BJ (cell line): ENCODE measurements at regions not wholly inside any gene's neighbourhood (a gene's known extent, or its start where the extent isn't known, plus 50 kb on each side); places are given as distances from the start of the nearest gene placed in this dataset.

Experiments used
- CTCF ChIA-PET: fragments of 350-600 bp; formaldehyde crosslinking; extraction: SDS; loops from one replicate; lab custom pipeline; 2021; ENCODE audit warnings: antibody characterized with exemption, inconsistent platforms; lab: Yijun Ruan, JAX
- POLR2A ChIA-PET: fragments of 300-600 bp; sonication (Branson Sonifier 250); formaldehyde crosslinking; extraction: SDS; loops from one replicate; lab custom pipeline; 2021; ENCODE audit warnings: antibody characterized with exemption; lab: Charles Lee
- DNase-seq: peaks from one replicate; pipeline ENCODE4 v3.0.0-alpha.2; 2011; ENCODE audit warnings: low read depth
- H3K27me3 ChIP-seq: 2 replicates; pipeline ENCODE4 v1.6.0; 2011; ENCODE audit warnings: low read length; ENCODE audit not compliant: control insufficient read depth, insufficient read depth
- H3K36me3 ChIP-seq: 2 replicates; pipeline ENCODE4 v1.5.1; 2011; ENCODE audit warnings: low read length; ENCODE audit not compliant: control insufficient read depth, insufficient read depth
- H3K4me3 ChIP-seq: 2 replicates; pipeline ENCODE4 v1.5.1; 2011; ENCODE audit warnings: low read depth, mild to moderate bottlenecking, control low read depth, low read length
- TF ChIP-seq, protein P1 (sequence below): IDR thresholded peaks from 2 replicates; pipeline ENCODE4 v1.5.1; 2011; ENCODE audit warnings: low read depth, mild to moderate bottlenecking, control low read depth, inconsistent platforms, low read length, moderate library complexity; ENCODE audit not compliant: insufficient read depth

DNA sequence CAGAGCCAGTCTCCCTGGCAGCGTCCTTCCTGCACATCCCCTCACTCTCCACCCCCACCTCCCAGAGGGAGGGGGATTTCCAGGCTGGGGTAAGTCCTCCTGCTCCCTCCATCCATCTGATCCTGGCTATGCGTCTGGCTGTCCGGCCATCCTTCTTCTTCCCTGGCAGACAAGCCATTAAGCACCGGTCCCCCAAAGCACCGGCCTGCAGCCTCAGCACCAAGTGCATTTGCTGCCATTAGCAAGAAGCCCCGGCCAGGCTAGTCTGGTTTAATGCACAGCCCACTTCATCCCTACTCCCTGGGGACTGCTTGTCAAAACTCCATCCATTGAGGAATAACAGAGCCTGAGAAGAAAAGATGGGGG is 208.7 kb upstream of the IER5L start:
- TF ChIP-seq, protein P1, sequence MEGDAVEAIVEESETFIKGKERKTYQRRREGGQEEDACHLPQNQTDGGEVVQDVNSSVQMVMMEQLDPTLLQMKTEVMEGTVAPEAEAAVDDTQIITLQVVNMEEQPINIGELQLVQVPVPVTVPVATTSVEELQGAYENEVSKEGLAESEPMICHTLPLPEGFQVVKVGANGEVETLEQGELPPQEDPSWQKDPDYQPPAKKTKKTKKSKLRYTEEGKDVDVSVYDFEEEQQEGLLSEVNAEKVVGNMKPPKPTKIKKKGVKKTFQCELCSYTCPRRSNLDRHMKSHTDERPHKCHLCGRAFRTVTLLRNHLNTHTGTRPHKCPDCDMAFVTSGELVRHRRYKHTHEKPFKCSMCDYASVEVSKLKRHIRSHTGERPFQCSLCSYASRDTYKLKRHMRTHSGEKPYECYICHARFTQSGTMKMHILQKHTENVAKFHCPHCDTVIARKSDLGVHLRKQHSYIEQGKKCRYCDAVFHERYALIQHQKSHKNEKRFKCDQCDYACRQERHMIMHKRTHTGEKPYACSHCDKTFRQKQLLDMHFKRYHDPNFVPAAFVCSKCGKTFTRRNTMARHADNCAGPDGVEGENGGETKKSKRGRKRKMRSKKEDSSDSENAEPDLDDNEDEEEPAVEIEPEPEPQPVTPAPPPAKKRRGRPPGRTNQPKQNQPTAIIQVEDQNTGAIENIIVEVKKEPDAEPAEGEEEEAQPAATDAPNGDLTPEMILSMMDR: no peak
- ChIA-PET POLR2A (interaction anchor here (0.7 kb wide), 1 partner anchor 119 kb away, joined by 7 read pairs; no protein-coding TSS in a partner anchor), CTCF (no interaction called here)
- DNase-seq: no peak
- H3K4me3 ChIP-seq: no peak overlapping the region
- no peaks in the 10 kb centered on the region for H3K27me3 ChIP-seq
- no peaks in the 10 kb centered on the region for H3K36me3 ChIP-seq

DNA sequence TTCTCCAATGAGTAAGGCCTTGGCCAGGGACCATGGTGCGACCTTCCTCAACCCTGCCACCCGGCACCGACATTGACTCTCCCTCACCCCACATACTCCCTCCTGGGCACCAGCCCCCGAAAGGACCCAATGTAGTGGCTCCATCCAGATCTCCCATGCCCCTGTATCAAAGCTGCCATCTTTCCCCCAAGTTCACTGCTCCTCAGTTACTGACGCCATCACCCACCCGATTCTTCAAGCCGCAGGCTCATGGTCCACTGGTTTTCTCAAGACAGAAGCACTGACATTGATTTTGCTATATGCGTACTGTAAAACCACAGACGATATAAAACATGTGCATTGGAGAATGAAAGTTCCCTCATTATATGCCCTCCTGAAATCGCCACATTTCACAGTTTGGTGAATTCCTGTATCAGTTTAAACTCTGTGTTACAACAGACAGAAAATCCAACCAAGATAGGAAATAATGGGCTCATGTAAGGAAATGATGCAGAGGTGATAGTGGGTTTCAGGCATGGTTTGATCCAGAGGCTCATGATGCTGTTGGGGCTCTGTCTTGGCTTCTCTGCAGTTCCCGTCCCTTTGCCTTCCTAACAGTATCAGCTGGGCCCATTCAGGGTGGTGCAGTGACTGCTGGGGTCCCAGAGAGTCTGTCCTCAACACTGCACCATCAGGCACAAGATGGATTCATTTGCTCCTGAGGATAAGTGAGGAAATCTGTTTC is 207.3 kb upstream of the IER5L start:
- H3K27me3 ChIP-seq: no peaks in the 10 kb centered on the region
- CTCF ChIA-PET: no interaction called here
- no peak for DNase-seq
- TF ChIP-seq, protein P1: no peak
- POLR2A ChIA-PET: no interaction called here
- H3K4me3 ChIP-seq: no peak overlapping the region
- no peaks in the 10 kb centered on the region for H3K36me3 ChIP-seq

- TF ChIP-seq, protein P1: no peak
- CTCF ChIA-PET: interaction anchor here (0.7 to 1.1 kb wide), 2 partner anchors 118 to 212 kb away, joined by 3 read pairs; no protein-coding TSS in a partner anchor
- no peaks in the 10 kb centered on the region for H3K36me3 ChIP-seq
- H3K4me3 ChIP-seq: no peak overlapping the region
- no peaks in the 10 kb centered on the region for H3K27me3 ChIP-seq
- POLR2A ChIA-PET: interaction anchor here (0.6 kb wide), 1 partner anchor 32 kb away, joined by 3 read pairs; no protein-coding TSS in a partner anchor
- no peak for DNase-seq
These were observed 206.6 kb upstream of the IER5L start for GRCh38 chr9:129384491-129385210.

GRCh38 chr9:129383561-129384490 is 205.8 kb upstream of the IER5L start:
- ChIA-PET CTCF (interaction anchor here (0.7 to 1.7 kb wide), 3 partner anchors 112 to 213 kb away, joined by 3 read pairs; no protein-coding TSS in a partner anchor), POLR2A (interaction anchor here (0.6 kb wide), 1 partner anchor 31 kb away, joined by 3 read pairs; no protein-coding TSS in a partner anchor)
- peak overlapping the region; percentile 39 for H3K4me3 ChIP-seq

More at GRCh38 chr9:129383561-129384490, 205.8 kb upstream of the IER5L start:
- Histone ChIP-seq H3K36me3 (no peaks in the 10 kb centered on the region), H3K27me3 (0 out of 2 replicates have a peak, but pooled peaks cover 1% of the 10 kb centered on the region)
- peak; percentile 10 for DNase-seq
- TF ChIP-seq, protein P1: 0 out of 2 replicates have a peak, but pooled peaks have one; percentile 1
